ENCODE measurements at regions not wholly inside any gene's neighbourhood (a gene's known extent, or its start where the extent isn't known, plus 50 kb on each side); places are given as distances from the start of the nearest gene placed in this dataset.

DNA sequence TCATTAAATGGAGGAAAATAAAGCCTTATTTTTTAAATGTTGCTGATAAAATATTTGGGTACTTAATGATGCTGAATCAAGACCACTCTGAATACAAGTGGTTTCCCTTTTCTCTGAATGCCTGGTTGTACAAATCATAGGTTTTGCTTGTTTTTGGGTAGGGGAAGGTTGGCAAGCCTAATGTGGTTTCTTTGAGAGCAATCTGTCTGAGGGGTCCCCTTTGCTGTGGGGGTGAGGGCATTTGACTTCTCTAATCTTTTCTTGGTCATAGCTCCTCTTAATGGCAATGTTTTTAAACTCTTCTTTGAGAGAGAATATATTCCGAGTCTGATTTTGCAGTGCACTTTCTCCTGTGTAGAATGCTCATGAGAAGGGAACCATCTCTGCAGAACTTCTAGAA lies 99.2 kb downstream of the SOX4 start:
- no CpG with 5 or more reads among the region's 1 CpG for WGBS, 2 experiments (ENCODE audit: extremely low coverage in 2 of 2, insufficient read length in 1 of 2)
- CTCF ChIA-PET, result interaction anchor here (0.7 kb wide), 1 partner anchor 1222 kb away, joined by 3 read pairs; no protein-coding TSS in a partner anchor

More for the DNA sequence above, 99.2 kb downstream of the SOX4 start:
- H3K23ac ChIP-seq (ENCODE audit: low read depth, low read length), result no peak overlapping the region
- TF ChIP-seq RAD21 (IDR thresholded peaks at IDR 0.05; ENCODE audit: low read length), result no peak
- TF ChIP-seq MXI1 (IDR thresholded peaks at IDR 0.05; ENCODE audit: borderline replicate concordance, low read depth, low read length), result no peak
- TF ChIP-seq POLR2A (IDR thresholded peaks at IDR 0.05; ENCODE audit: low read depth, low read length), result no peak
- no peak for TF ChIP-seq CEBPB (IDR thresholded peaks at IDR 0.05; ENCODE audit: low read depth, low read length)
- no peak for TF ChIP-seq MAZ (IDR thresholded peaks at IDR 0.05; ENCODE audit: borderline replicate concordance, low read depth, low read length)
- TF ChIP-seq, protein P1, sequence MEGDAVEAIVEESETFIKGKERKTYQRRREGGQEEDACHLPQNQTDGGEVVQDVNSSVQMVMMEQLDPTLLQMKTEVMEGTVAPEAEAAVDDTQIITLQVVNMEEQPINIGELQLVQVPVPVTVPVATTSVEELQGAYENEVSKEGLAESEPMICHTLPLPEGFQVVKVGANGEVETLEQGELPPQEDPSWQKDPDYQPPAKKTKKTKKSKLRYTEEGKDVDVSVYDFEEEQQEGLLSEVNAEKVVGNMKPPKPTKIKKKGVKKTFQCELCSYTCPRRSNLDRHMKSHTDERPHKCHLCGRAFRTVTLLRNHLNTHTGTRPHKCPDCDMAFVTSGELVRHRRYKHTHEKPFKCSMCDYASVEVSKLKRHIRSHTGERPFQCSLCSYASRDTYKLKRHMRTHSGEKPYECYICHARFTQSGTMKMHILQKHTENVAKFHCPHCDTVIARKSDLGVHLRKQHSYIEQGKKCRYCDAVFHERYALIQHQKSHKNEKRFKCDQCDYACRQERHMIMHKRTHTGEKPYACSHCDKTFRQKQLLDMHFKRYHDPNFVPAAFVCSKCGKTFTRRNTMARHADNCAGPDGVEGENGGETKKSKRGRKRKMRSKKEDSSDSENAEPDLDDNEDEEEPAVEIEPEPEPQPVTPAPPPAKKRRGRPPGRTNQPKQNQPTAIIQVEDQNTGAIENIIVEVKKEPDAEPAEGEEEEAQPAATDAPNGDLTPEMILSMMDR (conservative IDR thresholded peaks at IDR 0.05; ENCODE audit: low read depth, low read length), result no peak
- no peak for TF ChIP-seq SMC3 (IDR thresholded peaks at IDR 0.05; ENCODE audit: low read depth, low read length)
- no peak for TF ChIP-seq RFX5 (IDR thresholded peaks at IDR 0.05; ENCODE audit: low read depth, low read length)
- TF ChIP-seq, protein P2, sequence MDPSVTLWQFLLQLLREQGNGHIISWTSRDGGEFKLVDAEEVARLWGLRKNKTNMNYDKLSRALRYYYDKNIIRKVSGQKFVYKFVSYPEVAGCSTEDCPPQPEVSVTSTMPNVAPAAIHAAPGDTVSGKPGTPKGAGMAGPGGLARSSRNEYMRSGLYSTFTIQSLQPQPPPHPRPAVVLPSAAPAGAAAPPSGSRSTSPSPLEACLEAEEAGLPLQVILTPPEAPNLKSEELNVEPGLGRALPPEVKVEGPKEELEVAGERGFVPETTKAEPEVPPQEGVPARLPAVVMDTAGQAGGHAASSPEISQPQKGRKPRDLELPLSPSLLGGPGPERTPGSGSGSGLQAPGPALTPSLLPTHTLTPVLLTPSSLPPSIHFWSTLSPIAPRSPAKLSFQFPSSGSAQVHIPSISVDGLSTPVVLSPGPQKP (IDR thresholded peaks at IDR 0.05; ENCODE audit: borderline replicate concordance, low read depth, low read length), result no peak
- TF ChIP-seq FOS (IDR thresholded peaks at IDR 0.05; ENCODE audit: low read depth, low read length), result no peak
- TF ChIP-seq, protein P3, sequence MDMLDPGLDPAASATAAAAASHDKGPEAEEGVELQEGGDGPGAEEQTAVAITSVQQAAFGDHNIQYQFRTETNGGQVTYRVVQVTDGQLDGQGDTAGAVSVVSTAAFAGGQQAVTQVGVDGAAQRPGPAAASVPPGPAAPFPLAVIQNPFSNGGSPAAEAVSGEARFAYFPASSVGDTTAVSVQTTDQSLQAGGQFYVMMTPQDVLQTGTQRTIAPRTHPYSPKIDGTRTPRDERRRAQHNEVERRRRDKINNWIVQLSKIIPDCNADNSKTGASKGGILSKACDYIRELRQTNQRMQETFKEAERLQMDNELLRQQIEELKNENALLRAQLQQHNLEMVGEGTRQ (IDR thresholded peaks at IDR 0.05; ENCODE audit: low read depth, low read length), result no peak
- TF ChIP-seq BHLHE40 (IDR thresholded peaks at IDR 0.05; ENCODE audit: low read depth, low read length), result no peak
- no peak overlapping the region for H3K4me3 ChIP-seq (ENCODE audit: insufficient read depth, low read depth, low read length)
- H2BK120ac ChIP-seq (ENCODE audit: low read depth, low read length), result no peak overlapping the region
- no peak overlapping the region for H2AK9ac ChIP-seq (replicated peaks; ENCODE audit: low read depth, low read length, poor library complexity)
- H4K5ac ChIP-seq (ENCODE audit: low read depth, low read length), result no peak overlapping the region
- no peak overlapping the region for H3K18ac ChIP-seq (ENCODE audit: low read depth, low read length)
- peaks cover 4% of the 10 kb centered on the region for H3K36me3 ChIP-seq (ENCODE audit: control insufficient read depth, insufficient read depth, low read length)
- H3K27ac ChIP-seq (ENCODE audit: insufficient read depth, low read length), result no peak overlapping the region
- POLR2A ChIA-PET (ENCODE audit: unreplicated experiment), result no interaction called here
- H3K4me2 ChIP-seq (ENCODE audit: low read depth, low read length), result no peak overlapping the region
- no peak overlapping the region for H4K8ac ChIP-seq (ENCODE audit: low read depth in 2 of 2, low read length in 2 of 2)
- H2BK5ac ChIP-seq (ENCODE audit: low read depth, low read length, poor library complexity, severe bottlenecking), result no peak overlapping the region
- H2AK5ac ChIP-seq (ENCODE audit: low read depth, low read length), result no peak overlapping the region
- no peaks in the 10 kb centered on the region for H3K27me3 ChIP-seq (ENCODE audit: control insufficient read depth, insufficient read depth, low read length)
- no peak overlapping the region for H2BK20ac ChIP-seq (ENCODE audit: low read depth, low read length)
- DNase-seq, result no peak
- no peaks in the 10 kb centered on the region for H4K20me1 ChIP-seq (ENCODE audit: insufficient read depth, low read length)
- H3K9me3 ChIP-seq (ENCODE audit: control insufficient read depth, insufficient read depth, low read length), result peaks cover 3% of the 10 kb centered on the region
- intact Hi-C loops (cut with micrococcal nuclease), result no loop called here
- dilution Hi-C loops (cut with HindIII; ENCODE audit: low sequenced_read_pairs, unreplicated experiment), result no loop called here
- no peak overlapping the region for H2BK15ac ChIP-seq (ENCODE audit: low read depth, low read length)
- no peak overlapping the region for H4K91ac ChIP-seq (ENCODE audit: insufficient read depth, low read depth, low read length)
- H3K4me1 ChIP-seq (ENCODE audit: control insufficient read depth, insufficient read depth, low read length), result no peaks in the 10 kb centered on the region
- no peak overlapping the region for H3K14ac ChIP-seq (replicated peaks; ENCODE audit: low read depth, low read length)
- H3K79me1 ChIP-seq (ENCODE audit: low read depth in 1 of 2, low read length in 2 of 2), result peaks cover 0 to 2% of the 10 kb centered on the region in 2 experiments; a peak in 2 of 4 replicates
- H3K9me1 ChIP-seq (ENCODE audit: insufficient read depth, low read length), result no peaks in the 10 kb centered on the region
- no peak for ATAC-seq (ENCODE audit: low read depth)
- no peak overlapping the region for H3K9ac ChIP-seq (ENCODE audit: low read depth, low read length)
- no TSS peak for BruUV-seq (replicated peaks)
- in situ Hi-C loops (cut with MboI; ENCODE audit: low sequenced_read_pairs), result no loop called here
- no peak overlapping the region for H3K4ac ChIP-seq (ENCODE audit: low read depth, low read length)
- H2AFZ ChIP-seq (replicated peaks; ENCODE audit: low read length, poor library complexity), result no peak overlapping the region
- H3K56ac ChIP-seq (ENCODE audit: extremely low read depth, insufficient read depth, low read length), result no peak overlapping the region
